Keratinocyte (primary cell): ENCODE measurements at regions not wholly inside any gene's neighbourhood (a gene's known extent, or its start where the extent isn't known, plus 50 kb on each side); places are given as distances from the start of the nearest gene placed in this dataset.

Experiments
- DNase-seq: peaks from one replicate; pipeline ENCODE4 v3.0.0-alpha.2; 2011; ENCODE audit warnings: low read depth, missing footprints, low spot score
- FAIRE-seq: peaks from 2 replicates; lab custom pipeline; 2011; peaks lifted over from hg19 to GRCh38; lab: Jason Lieb, UNC
- H2AFZ ChIP-seq: 2 replicates; pipeline ENCODE4 v1.6.0; 2012; ENCODE audit warnings: low read length, control low read depth, inconsistent platforms; ENCODE audit not compliant: control insufficient read depth
- H3K27ac ChIP-seq: 2 replicates; pipeline ENCODE4 v1.5.1; 2011; ENCODE audit warnings: low read length; ENCODE audit not compliant: control insufficient read depth, insufficient read depth
- H3K27me3 ChIP-seq: 3 replicates; pipeline ENCODE4 v1.6.0; 2011; ENCODE audit warnings: low read length; ENCODE audit not compliant: control insufficient read depth, insufficient read depth; ENCODE audit errors: extremely low read depth
- H3K36me3 ChIP-seq, 2 experiments: 2 replicates in 1 of 2; 3 replicates in 1 of 2; pipeline ENCODE4 v1.5.1; 2011; ENCODE audit warnings: low read length in 2 of 2, mild to moderate bottlenecking in 1 of 2; ENCODE audit not compliant: control insufficient read depth in 2 of 2, insufficient read depth in 2 of 2; ENCODE audit errors: extremely low read depth in 1 of 2
- H3K4me1 ChIP-seq: 3 replicates; pipeline ENCODE4 v1.5.1; 2011; ENCODE audit warnings: low read length; ENCODE audit not compliant: control insufficient read depth, insufficient read depth; ENCODE audit errors: extremely low read depth
- H3K4me2 ChIP-seq: 3 replicates; pipeline ENCODE4 v1.6.0; 2011; ENCODE audit warnings: low read depth, low read length; ENCODE audit not compliant: control insufficient read depth, insufficient read depth; ENCODE audit errors: extremely low read depth
- H3K4me3 ChIP-seq, 3 experiments: fragments of 200-600 bp in 1 of 3; sonication (generic) in 1 of 3; 2 replicates in 2 of 3; 3 replicates in 1 of 3; pipeline ENCODE4 v1.5.1; 2011 to 2016; ENCODE audit warnings: low read length in 3 of 3, mild to moderate bottlenecking in 3 of 3, control low read depth in 2 of 3, inconsistent platforms in 1 of 3, low read depth in 1 of 3, mixed read lengths in 1 of 3, mixed run types in 1 of 3, moderate library complexity in 1 of 3; ENCODE audit not compliant: control insufficient read depth in 2 of 3, insufficient read depth in 2 of 3; ENCODE audit errors: extremely low read depth in 1 of 3
- H3K79me2 ChIP-seq: 2 replicates; pipeline ENCODE4 v1.6.0; 2012; ENCODE audit warnings: low read length; ENCODE audit not compliant: control insufficient read depth, insufficient read depth
- H3K9ac ChIP-seq: 3 replicates; pipeline ENCODE4 v1.6.0; 2011; ENCODE audit warnings: low read length; ENCODE audit not compliant: control insufficient read depth, insufficient read depth; ENCODE audit errors: extremely low read depth
- H3K9me1 ChIP-seq: 3 replicates; pipeline ENCODE4 v1.6.0; 2011; ENCODE audit warnings: low read length; ENCODE audit not compliant: control insufficient read depth, insufficient read depth; ENCODE audit errors: extremely low read depth
- H3K9me3 ChIP-seq: 2 replicates; pipeline ENCODE4 v1.5.1; 2012; ENCODE audit warnings: low read depth, low read length; ENCODE audit not compliant: control insufficient read depth
- H4K20me1 ChIP-seq: 3 replicates; pipeline ENCODE4 v1.6.0; 2011; ENCODE audit warnings: low read length; ENCODE audit not compliant: control insufficient read depth, insufficient read depth; ENCODE audit errors: extremely low read depth
- EZH2 ChIP-seq: IDR thresholded peaks from one replicate; pipeline ENCODE4 v1.6.1; 2012; ENCODE audit warnings: inconsistent platforms, mild to moderate bottlenecking, low read length, moderate library complexity
- dilution Hi-C: fragments of 300-500 bp; cut with MboI; formaldehyde crosslinking; loops from one replicate; pipeline ENCODE4 v1.7.0; 2020; ENCODE audit warnings: low sequenced_read_pairs; ENCODE audit not compliant: extremely low pct_ligation_motif_present
- TF ChIP-seq, protein P1 (sequence below), 3 experiments: IDR thresholded peaks in 1 of 3; conservative IDR thresholded peaks in 1 of 3; optimal IDR thresholded peaks in 1 of 3; 2 replicates in 2 of 3; 3 replicates in 1 of 3; pipeline versions ENCODE3 to v1.5.1; 2011; ENCODE audit warnings: low read length in 3 of 3, mild to moderate bottlenecking in 3 of 3, moderate library complexity in 2 of 3, control low read depth in 1 of 3, inconsistent platforms in 1 of 3; ENCODE audit not compliant: insufficient read depth in 2 of 3; ENCODE audit errors: extremely low read depth in 1 of 3

- H3K9me3 ChIP-seq, result no peaks in the 10 kb centered on the region
- H3K4me1 ChIP-seq, result no peaks in the 10 kb centered on the region
- no peaks in the 10 kb centered on the region for H3K27me3 ChIP-seq
- no peak overlapping the region for H3K9ac ChIP-seq
- no peak overlapping the region for H3K4me3 ChIP-seq
- H3K4me2 ChIP-seq, result no peak overlapping the region
- H3K9me1 ChIP-seq, result no peaks in the 10 kb centered on the region
- no peaks in the 10 kb centered on the region for H4K20me1 ChIP-seq
- H3K36me3 ChIP-seq, result no peaks in the 10 kb centered on the region
- no peaks in the 10 kb centered on the region for H3K79me2 ChIP-seq
- H2AFZ ChIP-seq, result no peak overlapping the region
- FAIRE-seq (no peak), DNase-seq (no peak)
- dilution Hi-C loops, result no loop called here
- TF ChIP-seq, protein P1, sequence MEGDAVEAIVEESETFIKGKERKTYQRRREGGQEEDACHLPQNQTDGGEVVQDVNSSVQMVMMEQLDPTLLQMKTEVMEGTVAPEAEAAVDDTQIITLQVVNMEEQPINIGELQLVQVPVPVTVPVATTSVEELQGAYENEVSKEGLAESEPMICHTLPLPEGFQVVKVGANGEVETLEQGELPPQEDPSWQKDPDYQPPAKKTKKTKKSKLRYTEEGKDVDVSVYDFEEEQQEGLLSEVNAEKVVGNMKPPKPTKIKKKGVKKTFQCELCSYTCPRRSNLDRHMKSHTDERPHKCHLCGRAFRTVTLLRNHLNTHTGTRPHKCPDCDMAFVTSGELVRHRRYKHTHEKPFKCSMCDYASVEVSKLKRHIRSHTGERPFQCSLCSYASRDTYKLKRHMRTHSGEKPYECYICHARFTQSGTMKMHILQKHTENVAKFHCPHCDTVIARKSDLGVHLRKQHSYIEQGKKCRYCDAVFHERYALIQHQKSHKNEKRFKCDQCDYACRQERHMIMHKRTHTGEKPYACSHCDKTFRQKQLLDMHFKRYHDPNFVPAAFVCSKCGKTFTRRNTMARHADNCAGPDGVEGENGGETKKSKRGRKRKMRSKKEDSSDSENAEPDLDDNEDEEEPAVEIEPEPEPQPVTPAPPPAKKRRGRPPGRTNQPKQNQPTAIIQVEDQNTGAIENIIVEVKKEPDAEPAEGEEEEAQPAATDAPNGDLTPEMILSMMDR (optimal IDR thresholded peaks at IDR 0.05 in 1 of 3, IDR thresholded peaks at IDR 0.05 in 1 of 3, conservative IDR thresholded peaks at IDR 0.05 in 1 of 3; ENCODE audit: extremely low read depth in 1 of 3, insufficient read depth in 2 of 3, low read length in 3 of 3), result no peak
- no peak for TF ChIP-seq EZH2
- no peak overlapping the region for H3K27ac ChIP-seq
These were observed 250.4 kb downstream of the ALX1 start for GRCh38 chr12:85530456-85530855.

DNA sequence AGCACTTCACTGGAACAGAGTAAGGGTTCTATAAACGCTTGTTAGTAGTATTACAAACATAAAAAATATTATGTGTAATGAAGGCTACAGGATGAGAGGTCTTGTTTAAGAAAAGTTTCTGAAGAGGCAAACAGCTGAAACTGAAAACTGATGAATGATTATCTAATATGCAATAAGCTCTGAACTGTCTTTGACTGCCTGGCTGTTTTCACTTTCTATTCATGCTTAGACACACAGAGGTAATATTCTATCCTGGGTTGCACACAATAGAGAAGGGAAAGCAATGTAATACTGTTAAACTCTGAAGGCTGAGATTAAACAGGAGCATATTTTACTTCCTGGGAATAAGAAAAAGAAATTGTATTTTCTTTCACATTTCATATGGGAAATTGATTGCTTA, 251.3 kb downstream of the ALX1 start:
- TF ChIP-seq, protein P1 (optimal IDR thresholded peaks at IDR 0.05 in 1 of 3, IDR thresholded peaks at IDR 0.05 in 1 of 3, conservative IDR thresholded peaks at IDR 0.05 in 1 of 3; ENCODE audit: extremely low read depth in 1 of 3, insufficient read depth in 2 of 3, low read length in 3 of 3), result no peak
- TF ChIP-seq EZH2, result no peak
- no peak for FAIRE-seq
- Histone ChIP-seq H3K36me3 (no peaks in the 10 kb centered on the region), H3K4me2 (no peak overlapping the region), H3K9ac (no peak overlapping the region), H3K79me2 (no peaks in the 10 kb centered on the region), H3K4me1 (no peaks in the 10 kb centered on the region), H3K27ac (no peak overlapping the region), H3K9me3 (no peaks in the 10 kb centered on the region), H4K20me1 (no peaks in the 10 kb centered on the region), H3K4me3 (no peak overlapping the region), H3K27me3 (no peaks in the 10 kb centered on the region), H3K9me1 (no peaks in the 10 kb centered on the region), H2AFZ (no peak overlapping the region)
- dilution Hi-C loops, result no loop called here
- DNase-seq, result no peak
